Suprapubic skin (tissue), 4 donors: ENCODE measurements at regions not wholly inside any gene's neighbourhood (a gene's known extent, or its start where the extent isn't known, plus 50 kb on each side); places are given as distances from the start of the nearest gene placed in this dataset.

Source experiments
- EP300 ChIP-seq: sonication (generic); formaldehyde crosslinking; IDR thresholded peaks from one replicate; pipeline ENCODE4 v1.6.1; 2017; ENCODE audit warnings: antibody characterized with exemption
- POLR2A ChIP-seq, 2 donors: fragments of 450-650 bp; IDR thresholded peaks; one replicate each; pipeline ENCODE4 v1.6.1; 2017; ENCODE audit warnings: antibody characterized with exemption in 2 of 2, mild to moderate bottlenecking in 2 of 2, moderate library complexity in 2 of 2
- POLR2AphosphoS5 ChIP-seq, 3 donors: sonication (generic); formaldehyde crosslinking; IDR thresholded peaks; one replicate each; pipeline ENCODE4 v1.6.1; 2017; ENCODE audit warnings: antibody characterized with exemption in 3 of 3
- TF ChIP-seq, protein P1 (sequence below), 2 donors: fragments of 200-600 bp in 1 of 2; fragments of 450-650 bp in 1 of 2; sonication (generic) in 1 of 2; IDR thresholded peaks; one replicate each; pipeline ENCODE4 v1.5.1; 2016 to 2019; ENCODE audit warnings: antibody characterized with exemption in 2 of 2, mild to moderate bottlenecking in 1 of 2, moderate library complexity in 1 of 2

DNA sequence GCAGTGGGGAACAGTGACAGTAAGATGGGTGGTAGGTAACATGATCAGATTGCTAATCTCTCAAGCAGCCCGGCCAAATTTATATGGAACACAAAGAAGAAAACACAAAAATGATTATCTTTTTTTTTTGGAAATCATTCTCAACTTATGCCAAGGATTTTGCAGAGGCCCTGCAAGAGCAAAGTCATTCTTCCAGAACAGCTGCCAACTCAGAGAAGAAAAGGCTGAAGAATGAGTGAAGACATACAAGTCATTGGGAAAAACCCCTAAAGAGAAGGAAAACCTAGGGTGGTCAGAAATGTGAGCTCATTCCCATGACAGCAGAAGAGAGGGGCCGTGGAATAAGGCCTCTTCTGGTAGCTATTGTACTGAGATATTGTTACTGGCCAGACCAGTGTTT, 246.7 kb downstream of the SHOX2 start:
- TF ChIP-seq, protein P1, sequence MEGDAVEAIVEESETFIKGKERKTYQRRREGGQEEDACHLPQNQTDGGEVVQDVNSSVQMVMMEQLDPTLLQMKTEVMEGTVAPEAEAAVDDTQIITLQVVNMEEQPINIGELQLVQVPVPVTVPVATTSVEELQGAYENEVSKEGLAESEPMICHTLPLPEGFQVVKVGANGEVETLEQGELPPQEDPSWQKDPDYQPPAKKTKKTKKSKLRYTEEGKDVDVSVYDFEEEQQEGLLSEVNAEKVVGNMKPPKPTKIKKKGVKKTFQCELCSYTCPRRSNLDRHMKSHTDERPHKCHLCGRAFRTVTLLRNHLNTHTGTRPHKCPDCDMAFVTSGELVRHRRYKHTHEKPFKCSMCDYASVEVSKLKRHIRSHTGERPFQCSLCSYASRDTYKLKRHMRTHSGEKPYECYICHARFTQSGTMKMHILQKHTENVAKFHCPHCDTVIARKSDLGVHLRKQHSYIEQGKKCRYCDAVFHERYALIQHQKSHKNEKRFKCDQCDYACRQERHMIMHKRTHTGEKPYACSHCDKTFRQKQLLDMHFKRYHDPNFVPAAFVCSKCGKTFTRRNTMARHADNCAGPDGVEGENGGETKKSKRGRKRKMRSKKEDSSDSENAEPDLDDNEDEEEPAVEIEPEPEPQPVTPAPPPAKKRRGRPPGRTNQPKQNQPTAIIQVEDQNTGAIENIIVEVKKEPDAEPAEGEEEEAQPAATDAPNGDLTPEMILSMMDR (IDR thresholded peaks at IDR 0.05), result no peak
- no peak for TF ChIP-seq POLR2AphosphoS5 (IDR thresholded peaks at IDR 0.05)
- TF ChIP-seq POLR2A (IDR thresholded peaks at IDR 0.05), result no peak
- TF ChIP-seq EP300, result no peak
